ENCODE measurements at regions not wholly inside any gene's neighbourhood (a gene's known extent, or its start where the extent isn't known, plus 50 kb on each side); places are given as distances from the start of the nearest gene placed in this dataset.

DNA sequence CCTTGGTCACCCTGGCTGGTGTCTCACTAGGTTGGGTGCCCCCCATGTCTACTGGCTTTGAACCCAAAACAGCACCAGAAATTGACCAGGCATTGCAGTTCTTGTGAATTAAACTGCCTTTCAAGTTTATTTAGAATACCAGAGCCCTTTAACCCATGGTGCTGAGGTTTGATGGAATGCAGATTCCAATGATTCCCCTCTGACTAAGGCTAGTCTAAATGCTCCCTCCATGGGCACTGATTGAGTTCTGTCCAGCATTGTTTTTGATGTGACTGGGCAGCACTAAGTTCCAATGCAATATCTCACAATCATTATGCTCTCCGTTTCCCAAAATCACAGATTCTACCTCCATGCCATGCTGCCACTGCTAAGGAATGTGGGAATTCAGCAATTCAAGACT lies 1047.4 kb upstream of the LRRN3 start:
- no peak overlapping the region for H2AFZ ChIP-seq (ENCODE audit: low read length)
- H3K36me3 ChIP-seq (ENCODE audit: insufficient read depth, low read length) = no peaks in the 10 kb centered on the region
- no peaks in the 10 kb centered on the region for H4K20me1 ChIP-seq (ENCODE audit: insufficient read depth, low read length)
- H3K4me1 ChIP-seq (ENCODE audit: insufficient read depth, low read length) = no peaks in the 10 kb centered on the region
- H3K27me3 ChIP-seq (ENCODE audit: insufficient read depth, low read length) = no peaks in the 10 kb centered on the region
- H3K4me2 ChIP-seq (ENCODE audit: insufficient read depth, low read length) = no peak overlapping the region
- no peak overlapping the region for H3K4me3 ChIP-seq (ENCODE audit: insufficient read depth, low read length)
- no peak overlapping the region for H3K27ac ChIP-seq (ENCODE audit: low read depth, low read length)
- no peaks in the 10 kb centered on the region for H3K79me2 ChIP-seq (ENCODE audit: insufficient read depth, low read length)
- TF ChIP-seq, protein P1, sequence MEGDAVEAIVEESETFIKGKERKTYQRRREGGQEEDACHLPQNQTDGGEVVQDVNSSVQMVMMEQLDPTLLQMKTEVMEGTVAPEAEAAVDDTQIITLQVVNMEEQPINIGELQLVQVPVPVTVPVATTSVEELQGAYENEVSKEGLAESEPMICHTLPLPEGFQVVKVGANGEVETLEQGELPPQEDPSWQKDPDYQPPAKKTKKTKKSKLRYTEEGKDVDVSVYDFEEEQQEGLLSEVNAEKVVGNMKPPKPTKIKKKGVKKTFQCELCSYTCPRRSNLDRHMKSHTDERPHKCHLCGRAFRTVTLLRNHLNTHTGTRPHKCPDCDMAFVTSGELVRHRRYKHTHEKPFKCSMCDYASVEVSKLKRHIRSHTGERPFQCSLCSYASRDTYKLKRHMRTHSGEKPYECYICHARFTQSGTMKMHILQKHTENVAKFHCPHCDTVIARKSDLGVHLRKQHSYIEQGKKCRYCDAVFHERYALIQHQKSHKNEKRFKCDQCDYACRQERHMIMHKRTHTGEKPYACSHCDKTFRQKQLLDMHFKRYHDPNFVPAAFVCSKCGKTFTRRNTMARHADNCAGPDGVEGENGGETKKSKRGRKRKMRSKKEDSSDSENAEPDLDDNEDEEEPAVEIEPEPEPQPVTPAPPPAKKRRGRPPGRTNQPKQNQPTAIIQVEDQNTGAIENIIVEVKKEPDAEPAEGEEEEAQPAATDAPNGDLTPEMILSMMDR (IDR thresholded peaks at IDR 0.05; ENCODE audit: extremely low read depth, low read depth, low read length) = no peak
- no peaks in the 10 kb centered on the region for H3K9me3 ChIP-seq (ENCODE audit: low read depth, low read length)
- no peak for DNase-seq (ENCODE audit: insufficient read length, low spot score, missing footprints)

DNA sequence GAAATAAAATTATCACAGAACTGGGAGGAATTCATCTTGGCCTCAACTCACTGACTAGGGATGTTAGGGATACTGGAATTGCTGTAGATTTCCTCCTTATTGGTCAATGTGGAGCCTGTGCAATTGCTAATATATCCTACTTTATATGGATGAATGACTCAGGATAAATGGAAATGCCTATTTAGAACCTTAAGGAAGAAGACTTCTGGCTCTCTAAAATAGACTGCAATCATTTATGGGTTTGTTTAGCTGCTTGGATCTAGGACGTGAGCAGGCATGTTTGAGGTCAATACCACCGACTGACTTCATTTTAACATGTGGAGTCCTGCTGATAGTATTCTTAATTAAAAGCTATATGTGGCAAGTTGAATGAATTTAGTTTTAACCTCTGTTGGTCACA lies 1040.1 kb upstream of the LRRN3 start:
- Histone ChIP-seq H3K79me2 (ENCODE audit: insufficient read depth, low read length) (no peaks in the 10 kb centered on the region), H4K20me1 (ENCODE audit: insufficient read depth, low read length) (no peaks in the 10 kb centered on the region), H3K4me2 (ENCODE audit: insufficient read depth, low read length) (no peak overlapping the region), H2AFZ (ENCODE audit: low read length) (no peak overlapping the region), H3K4me1 (ENCODE audit: insufficient read depth, low read length) (no peaks in the 10 kb centered on the region), H3K36me3 (ENCODE audit: insufficient read depth, low read length) (no peaks in the 10 kb centered on the region), H3K9me3 (ENCODE audit: low read depth, low read length) (peaks cover 3% of the 10 kb centered on the region), H3K27me3 (ENCODE audit: insufficient read depth, low read length) (no peaks in the 10 kb centered on the region), H3K27ac (ENCODE audit: low read depth, low read length) (no peak overlapping the region), H3K4me3 (ENCODE audit: insufficient read depth, low read length) (no peak overlapping the region)
- TF ChIP-seq, protein P1 (IDR thresholded peaks at IDR 0.05; ENCODE audit: extremely low read depth, low read depth, low read length) = no peak
- no peak for DNase-seq (ENCODE audit: insufficient read length, low spot score, missing footprints)

DNA sequence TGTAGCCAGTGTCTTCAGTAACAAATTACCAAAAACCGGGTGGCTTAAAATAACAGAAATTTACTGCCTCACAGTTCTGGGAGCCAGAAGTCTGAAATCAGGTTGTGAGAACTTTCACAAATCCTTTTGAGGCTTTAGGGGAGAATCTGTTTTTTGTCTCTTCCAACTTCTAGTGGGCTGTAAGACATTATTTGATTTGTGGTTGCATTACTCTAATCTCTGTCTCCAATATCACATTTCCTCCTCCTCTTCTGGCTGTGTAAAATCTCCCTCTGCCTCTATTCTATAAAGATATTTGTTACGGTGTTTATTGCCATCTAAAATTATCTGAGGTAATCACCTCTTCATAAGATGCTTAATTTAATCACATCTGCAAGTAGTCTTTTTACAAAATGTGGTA lies 1039.6 kb upstream of the LRRN3 start:
- Histone ChIP-seq H3K4me2 (ENCODE audit: insufficient read depth, low read length) (no peak overlapping the region), H3K9me3 (ENCODE audit: low read depth, low read length) (peaks cover 3% of the 10 kb centered on the region), H2AFZ (ENCODE audit: low read length) (no peak overlapping the region), H3K4me1 (ENCODE audit: insufficient read depth, low read length) (no peaks in the 10 kb centered on the region), H3K27me3 (ENCODE audit: insufficient read depth, low read length) (no peaks in the 10 kb centered on the region), H3K27ac (ENCODE audit: low read depth, low read length) (no peak overlapping the region), H4K20me1 (ENCODE audit: insufficient read depth, low read length) (no peaks in the 10 kb centered on the region), H3K36me3 (ENCODE audit: insufficient read depth, low read length) (no peaks in the 10 kb centered on the region), H3K79me2 (ENCODE audit: insufficient read depth, low read length) (no peaks in the 10 kb centered on the region), H3K4me3 (ENCODE audit: insufficient read depth, low read length) (no peak overlapping the region)
- TF ChIP-seq, protein P1 (IDR thresholded peaks at IDR 0.05; ENCODE audit: extremely low read depth, low read depth, low read length) = no peak
- no peak for DNase-seq (ENCODE audit: insufficient read length, low spot score, missing footprints)

DNA sequence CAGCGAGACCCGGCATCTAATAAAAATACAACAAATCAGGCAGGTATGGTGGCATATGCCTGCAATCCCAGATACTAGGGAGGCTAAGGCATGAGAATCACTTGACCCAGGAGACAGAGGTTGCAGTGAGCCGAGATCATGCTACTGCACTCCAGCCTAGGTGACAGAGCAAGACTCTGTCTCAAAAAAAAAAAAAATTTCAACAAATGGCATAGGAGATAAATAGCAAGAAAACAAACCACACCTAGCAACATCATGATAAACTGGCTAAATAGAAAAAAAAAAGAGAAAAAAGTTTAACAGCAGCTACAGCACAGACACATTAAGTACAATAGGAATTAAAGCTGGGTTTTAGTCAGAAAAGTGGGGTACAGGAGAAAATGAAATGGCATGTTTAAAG lies 1034.6 kb upstream of the LRRN3 start:
- no peaks in the 10 kb centered on the region for H3K36me3 ChIP-seq (ENCODE audit: insufficient read depth, low read length)
- H3K27ac ChIP-seq (ENCODE audit: low read depth, low read length) = no peak overlapping the region
- no peaks in the 10 kb centered on the region for H3K9me3 ChIP-seq (ENCODE audit: low read depth, low read length)
- no peak overlapping the region for H2AFZ ChIP-seq (ENCODE audit: low read length)
- no peak overlapping the region for H3K4me2 ChIP-seq (ENCODE audit: insufficient read depth, low read length)
- H3K79me2 ChIP-seq (ENCODE audit: insufficient read depth, low read length) = no peaks in the 10 kb centered on the region
- no peaks in the 10 kb centered on the region for H3K27me3 ChIP-seq (ENCODE audit: insufficient read depth, low read length)
- no peak overlapping the region for H3K4me3 ChIP-seq (ENCODE audit: insufficient read depth, low read length)
- DNase-seq (ENCODE audit: insufficient read length, low spot score, missing footprints) = no peak
- H4K20me1 ChIP-seq (ENCODE audit: insufficient read depth, low read length) = no peaks in the 10 kb centered on the region
- TF ChIP-seq, protein P1 (IDR thresholded peaks at IDR 0.05; ENCODE audit: extremely low read depth, low read depth, low read length) = no peak
- no peaks in the 10 kb centered on the region for H3K4me1 ChIP-seq (ENCODE audit: insufficient read depth, low read length)
